ENCODE measurements at regions not wholly inside any gene's neighbourhood (a gene's known extent, or its start where the extent isn't known, plus 50 kb on each side); places are given as distances from the start of the nearest gene placed in this dataset.
"Not testable (repeated sequence)": the region's sequence is repeated elsewhere in the genome, so short reads cannot be mapped to it uniquely, and the experiment has no call there.

DNA sequence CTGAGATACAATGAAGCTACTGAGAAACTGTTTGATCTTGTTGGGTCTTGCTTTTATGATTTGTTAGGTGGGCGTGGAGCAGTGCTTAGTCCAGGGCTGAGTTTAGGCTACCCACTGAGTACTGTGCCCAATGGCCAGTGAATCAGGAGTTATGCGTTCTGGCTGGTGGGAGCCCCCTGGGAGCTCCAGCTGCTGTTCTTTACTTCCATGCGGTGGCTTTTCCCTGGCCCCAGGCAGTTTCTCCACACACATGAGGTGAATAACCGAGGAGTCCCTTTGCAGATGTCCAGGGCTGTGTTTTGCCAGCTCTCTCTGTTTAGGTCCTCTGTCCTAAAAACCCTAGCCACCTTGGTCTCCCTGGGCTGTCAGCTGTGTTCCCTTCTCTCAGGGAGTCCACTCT is 106.5 kb downstream of the KLF13 start:
- intact Hi-C loops (cut with DNase I) = loop anchor here in 2 of 4 donors (5.0 to 10.0 kb wide), 2 partner anchors 36 to 68 kb away; no protein-coding TSS in a partner anchor

DNA sequence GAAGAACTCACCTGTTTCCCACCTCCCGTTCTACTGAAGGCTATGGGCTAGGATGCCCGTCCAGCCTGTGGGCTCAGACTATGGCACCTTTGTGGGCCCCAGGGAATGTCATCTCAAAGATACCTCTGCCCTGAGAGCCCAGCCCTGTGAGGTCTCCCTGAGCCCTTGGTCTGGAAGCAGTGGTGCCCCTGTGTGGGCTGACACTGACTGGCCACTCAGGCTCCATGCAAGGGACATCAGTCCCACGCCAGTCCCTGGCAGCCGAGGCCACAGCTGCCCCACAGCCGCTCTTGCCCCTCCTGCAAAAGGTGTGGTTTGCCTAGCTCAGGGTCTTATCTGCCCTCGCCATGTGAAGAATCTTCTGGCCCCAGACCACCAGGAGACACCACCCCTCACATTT is 106.9 kb downstream of the KLF13 start:
- no peak for DNase-seq
- Histone ChIP-seq H3K4me1 (ENCODE audit: control insufficient read depth, insufficient read depth, low read length) (peaks cover 4% of the 10 kb centered on the region), H3K27me3 (ENCODE audit: control insufficient read depth, insufficient read depth) (no peaks in the 10 kb centered on the region), H3K4me3 (ENCODE audit: low read length) (no peak overlapping the region), H3K27ac (ENCODE audit: low read length) (no peak overlapping the region), H3K9me3 (ENCODE audit: control insufficient read depth, low read length) (no peaks in the 10 kb centered on the region)
- 95% methylated on average over 6 of the region's 6 CpGs for WGBS
- no peak for ATAC-seq
- intact Hi-C loops (cut with DNase I) = loop anchor here in 2 of 4 donors (5.0 to 10.0 kb wide), 2 partner anchors 36 to 69 kb away; no protein-coding TSS in a partner anchor

More for the DNA sequence above, 106.5 kb downstream of the KLF13 start:
- ATAC-seq (no peak), DNase-seq (no peak)
- Histone ChIP-seq H3K4me3 (ENCODE audit: low read length) (no peak overlapping the region), H3K27me3 (ENCODE audit: control insufficient read depth, insufficient read depth) (no peaks in the 10 kb centered on the region), H3K9me3 (ENCODE audit: control insufficient read depth, low read length) (no peaks in the 10 kb centered on the region), H3K4me1 (ENCODE audit: control insufficient read depth, insufficient read depth, low read length) (peaks cover 4% of the 10 kb centered on the region), H3K27ac (ENCODE audit: low read length) (no peak overlapping the region)
- 86% methylated on average over 4 of the region's 4 CpGs for WGBS

GRCh38 chr15:31434275-31434587 is 107.6 kb downstream of the KLF13 start:
- Histone ChIP-seq H3K4me1 (ENCODE audit: control insufficient read depth, insufficient read depth, low read length) (peaks cover 4% of the 10 kb centered on the region), H3K9me3 (ENCODE audit: control insufficient read depth, low read length) (no peaks in the 10 kb centered on the region), H3K4me3 (ENCODE audit: low read length) (no peak overlapping the region), H3K27ac (ENCODE audit: low read length) (no peak overlapping the region), H3K27me3 (ENCODE audit: control insufficient read depth, insufficient read depth) (no peaks in the 10 kb centered on the region)
- ATAC-seq (no peak), DNase-seq (no peak)
- WGBS = 94% methylated on average over 3 of the region's 3 CpGs
- intact Hi-C loops (cut with DNase I) = loop anchor here in 2 of 4 donors (5.0 to 10.0 kb wide), 2 partner anchors 37 to 69 kb away; no protein-coding TSS in a partner anchor

DNA sequence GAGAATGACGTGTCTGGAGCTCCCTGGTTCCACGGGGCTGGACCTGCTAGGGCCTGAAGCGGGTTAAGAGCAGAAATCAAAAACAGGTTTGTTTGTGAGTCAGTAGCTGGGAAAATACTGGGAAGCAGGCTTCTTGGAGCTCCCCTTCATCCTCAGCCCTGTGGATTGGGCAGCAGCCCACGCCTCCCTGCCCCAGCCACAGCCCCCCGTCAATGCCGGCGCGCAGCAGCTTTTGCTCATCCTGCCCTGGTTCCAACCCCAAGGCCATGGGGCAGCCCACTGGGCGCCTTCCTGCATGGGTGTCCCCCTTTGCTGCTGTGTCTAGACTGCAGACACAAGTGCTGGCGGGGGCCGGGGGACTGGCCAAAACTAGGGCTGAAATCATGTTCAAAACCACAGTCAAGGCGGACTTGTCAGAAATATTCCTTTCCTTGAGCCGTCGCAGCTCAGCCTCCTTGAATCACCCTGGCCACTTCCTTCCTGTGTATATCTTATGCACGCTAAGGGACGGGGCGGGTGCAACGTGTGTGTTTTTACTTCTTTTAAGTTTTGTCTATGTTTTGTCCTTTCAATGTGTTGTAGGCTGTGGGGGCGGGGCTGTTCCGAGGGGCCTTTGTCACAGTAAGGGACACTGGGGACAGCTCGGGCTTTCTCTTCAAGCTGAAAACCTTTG is 108.1 kb downstream of the KLF13 start:
- H3K27ac ChIP-seq (ENCODE audit: low read length) = peak overlapping the region; percentile 71
- intact Hi-C loops (cut with DNase I) = loop anchor here in 3 of 4 donors (5.0 to 10.0 kb wide), 6 partner anchors 32 to 232 kb away; no protein-coding TSS in a partner anchor
- no peaks in the 10 kb centered on the region for H3K9me3 ChIP-seq (ENCODE audit: control insufficient read depth, low read length)
- DNase-seq = peak; percentile 32 to 86 (median 80)
- peak overlapping the region; percentile 6 for H3K4me3 ChIP-seq (ENCODE audit: low read length)
- H3K4me1 ChIP-seq (ENCODE audit: control insufficient read depth, insufficient read depth, low read length) = peaks cover 4% of the 10 kb centered on the region
- peak; percentile 30 to 70 for ATAC-seq
- 53% methylated on average over 21 of the region's 21 CpGs for WGBS
- no peaks in the 10 kb centered on the region for H3K27me3 ChIP-seq (ENCODE audit: control insufficient read depth, insufficient read depth)

GRCh38 chr15:31435261-31435911 is 108.8 kb downstream of the KLF13 start:
- WGBS = 10% methylated on average over 15 of the region's 15 CpGs
- H3K27me3 ChIP-seq (ENCODE audit: control insufficient read depth, insufficient read depth) = no peaks in the 10 kb centered on the region
- peak overlapping the region; percentile 71 for H3K27ac ChIP-seq (ENCODE audit: low read length)

GRCh38 chr15:31435912-31436628 is 109.4 kb downstream of the KLF13 start:
- no peak overlapping the region for H3K27ac ChIP-seq (ENCODE audit: low read length)
- no peaks in the 10 kb centered on the region for H3K27me3 ChIP-seq (ENCODE audit: control insufficient read depth, insufficient read depth)
- WGBS = 51% methylated on average over 14 of the region's 14 CpGs
- intact Hi-C loops (cut with DNase I) = loop anchor here in 2 of 4 donors (5.0 to 10.0 kb wide), 5 partner anchors 34 to 234 kb away; no protein-coding TSS in a partner anchor
- peak; percentile 56 to 65 for ATAC-seq
- peak in 1 of 3 donors; percentile 80 for DNase-seq
- peaks cover 4% of the 10 kb centered on the region for H3K4me1 ChIP-seq (ENCODE audit: control insufficient read depth, insufficient read depth, low read length)
- H3K9me3 ChIP-seq (ENCODE audit: control insufficient read depth, low read length) = no peaks in the 10 kb centered on the region
- no peak overlapping the region for H3K4me3 ChIP-seq (ENCODE audit: low read length)

More at GRCh38 chr15:31435261-31435911, 108.8 kb downstream of the KLF13 start:
- Histone ChIP-seq H3K9me3 (ENCODE audit: control insufficient read depth, low read length) (no peaks in the 10 kb centered on the region), H3K4me1 (ENCODE audit: control insufficient read depth, insufficient read depth, low read length) (peaks cover 4% of the 10 kb centered on the region), H3K4me3 (ENCODE audit: low read length) (peak overlapping the region; percentile 6)
- peak; percentile 68 to 93 (median 90) for DNase-seq
- intact Hi-C loops (cut with DNase I) = loop anchor here in 2 of 4 donors (5.0 to 10.0 kb wide), 5 partner anchors 33 to 233 kb away; no protein-coding TSS in a partner anchor
- ATAC-seq = peak; percentile 85 to 87

GRCh38 chr15:31437686-31438085 is 111.1 kb downstream of the KLF13 start:
- Histone ChIP-seq H3K9me3 (ENCODE audit: control insufficient read depth, low read length) (no peaks in the 10 kb centered on the region), H3K27me3 (ENCODE audit: control insufficient read depth, insufficient read depth) (no peaks in the 10 kb centered on the region), H3K4me3 (ENCODE audit: low read length) (no peak overlapping the region), H3K27ac (ENCODE audit: low read length) (no peak overlapping the region), H3K4me1 (ENCODE audit: control insufficient read depth, insufficient read depth, low read length) (peaks cover 4% of the 10 kb centered on the region)
- intact Hi-C loops (cut with DNase I) = loop anchor here in 2 of 4 donors (5.0 to 10.0 kb wide), 5 partner anchors 35 to 235 kb away; no protein-coding TSS in a partner anchor
- 86% methylated on average over 6 of the region's 6 CpGs for WGBS
- ATAC-seq (no peak), DNase-seq (no peak)

DNA sequence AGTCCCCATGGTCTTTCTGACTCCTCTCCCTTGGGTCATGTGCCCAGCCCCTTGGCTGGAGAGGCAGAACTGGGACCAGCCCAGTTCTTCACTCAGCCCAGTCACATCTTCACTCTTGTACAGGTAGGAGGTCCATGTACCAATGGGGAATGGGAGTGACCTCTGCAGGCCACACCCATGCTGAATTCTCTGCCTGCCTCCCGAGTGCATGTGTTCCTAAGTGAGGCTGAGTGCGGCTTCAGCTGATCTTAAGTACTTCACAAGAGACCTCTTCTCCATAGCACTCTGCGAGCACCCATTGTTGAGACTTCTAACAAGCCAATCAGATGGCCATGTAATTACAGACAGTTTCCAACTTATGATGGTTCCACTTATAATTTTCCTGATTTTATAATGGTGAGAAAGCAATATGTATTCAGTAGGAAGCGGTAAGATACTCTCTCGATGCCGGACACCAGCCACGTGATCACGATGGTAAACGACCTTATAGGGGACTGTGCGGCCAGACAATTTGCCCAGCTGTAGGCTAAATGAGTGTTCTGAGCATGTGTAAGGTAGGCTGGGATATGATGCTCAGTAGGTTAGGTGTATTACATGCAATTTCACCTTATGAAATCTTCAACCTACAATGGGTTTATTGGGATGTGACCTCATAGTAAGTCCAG is 112.1 kb downstream of the KLF13 start:
- intact Hi-C loops (cut with DNase I) = loop anchor here in 2 of 4 donors (5.0 to 10.0 kb wide), 5 partner anchors 36 to 236 kb away; no protein-coding TSS in a partner anchor
- no peak for DNase-seq

DNA sequence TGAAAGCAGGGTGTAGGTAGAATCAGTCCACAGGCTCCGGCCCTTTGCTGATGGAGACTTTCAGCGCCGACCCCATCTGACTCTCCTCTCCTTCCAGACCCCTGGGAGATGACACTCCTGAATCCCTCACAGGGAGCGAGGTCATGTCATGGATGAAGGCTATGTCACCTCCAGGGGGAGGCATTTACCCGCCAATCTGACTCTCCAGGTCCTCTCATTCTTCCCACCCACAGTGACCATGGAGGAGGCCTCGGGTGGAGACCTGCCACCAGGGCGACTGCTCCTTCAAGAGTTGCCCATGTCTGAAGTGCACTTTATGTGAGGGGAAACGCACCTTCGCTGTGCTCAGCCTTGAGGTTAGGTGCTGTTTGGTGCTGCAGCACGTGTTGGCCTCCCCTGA is 112.7 kb downstream of the KLF13 start:
- H3K4me1 ChIP-seq (ENCODE audit: control insufficient read depth, insufficient read depth, low read length) = peaks cover 4% of the 10 kb centered on the region
- no peaks in the 10 kb centered on the region for H3K27me3 ChIP-seq (ENCODE audit: control insufficient read depth, insufficient read depth)
- intact Hi-C loops (cut with DNase I) = loop anchor here in 2 of 4 donors (5.0 to 10.0 kb wide), 5 partner anchors 37 to 237 kb away; no protein-coding TSS in a partner anchor
- ATAC-seq (no peak), DNase-seq (no peak)
- no peak overlapping the region for H3K27ac ChIP-seq (ENCODE audit: low read length)
- H3K9me3 ChIP-seq (ENCODE audit: control insufficient read depth, low read length) = no peaks in the 10 kb centered on the region
- no peak overlapping the region for H3K4me3 ChIP-seq (ENCODE audit: low read length)
- 83% methylated on average over 10 of the region's 10 CpGs for WGBS

More for the DNA sequence above, 112.1 kb downstream of the KLF13 start:
- no peaks in the 10 kb centered on the region for H3K9me3 ChIP-seq (ENCODE audit: control insufficient read depth, low read length)
- no peak overlapping the region for H3K27ac ChIP-seq (ENCODE audit: low read length)
- H3K4me1 ChIP-seq (ENCODE audit: control insufficient read depth, insufficient read depth, low read length) = peaks cover 4% of the 10 kb centered on the region
- no peak for ATAC-seq
- no peaks in the 10 kb centered on the region for H3K27me3 ChIP-seq (ENCODE audit: control insufficient read depth, insufficient read depth)
- 94% methylated on average over 10 of the region's 10 CpGs for WGBS
- no peak overlapping the region for H3K4me3 ChIP-seq (ENCODE audit: low read length)

DNA sequence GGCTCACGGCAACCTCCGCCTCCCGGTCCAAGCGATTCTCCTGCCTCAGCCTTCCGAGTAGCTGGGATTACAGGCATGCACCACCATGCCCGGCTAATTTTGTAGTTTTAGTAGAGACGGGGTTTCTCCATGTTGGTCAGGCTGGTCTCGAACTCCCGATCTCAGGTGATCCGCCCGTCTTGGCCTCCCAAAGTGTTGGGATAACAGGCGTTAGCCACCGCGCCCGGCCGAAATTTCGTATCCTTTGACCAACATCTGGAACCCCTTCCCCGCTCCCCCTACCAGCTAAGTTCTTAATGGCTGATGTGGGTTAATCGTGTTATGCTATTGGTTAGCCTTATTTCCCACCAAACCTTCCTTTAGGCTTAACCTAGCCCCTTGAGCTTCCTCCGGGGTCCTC is 113.6 kb downstream of the KLF13 start:
- intact Hi-C loops (cut with DNase I) = loop anchor here in 1 of 4 donors (5.0 kb wide), 1 partner anchor 47 kb away; no protein-coding TSS in a partner anchor
- WGBS = 96% methylated on average over 20 of the region's 20 CpGs
- H3K27me3 ChIP-seq (ENCODE audit: control insufficient read depth, insufficient read depth); H3K4me3 ChIP-seq (ENCODE audit: low read length); H3K27ac ChIP-seq (ENCODE audit: low read length); H3K9me3 ChIP-seq (ENCODE audit: control insufficient read depth, low read length); ATAC-seq; DNase-seq; H3K4me1 ChIP-seq (ENCODE audit: control insufficient read depth, insufficient read depth, low read length): not testable (repeated sequence)

All from right cardiac atrium (tissue), 5 donors.